ENCODE measurements at regions not wholly inside any gene's neighbourhood (a gene's known extent, or its start where the extent isn't known, plus 50 kb on each side); places are given as distances from the start of the nearest gene placed in this dataset.
"Not testable (repeated sequence)": the region's sequence is repeated elsewhere in the genome, so short reads cannot be mapped to it uniquely, and the experiment has no call there.

DNA sequence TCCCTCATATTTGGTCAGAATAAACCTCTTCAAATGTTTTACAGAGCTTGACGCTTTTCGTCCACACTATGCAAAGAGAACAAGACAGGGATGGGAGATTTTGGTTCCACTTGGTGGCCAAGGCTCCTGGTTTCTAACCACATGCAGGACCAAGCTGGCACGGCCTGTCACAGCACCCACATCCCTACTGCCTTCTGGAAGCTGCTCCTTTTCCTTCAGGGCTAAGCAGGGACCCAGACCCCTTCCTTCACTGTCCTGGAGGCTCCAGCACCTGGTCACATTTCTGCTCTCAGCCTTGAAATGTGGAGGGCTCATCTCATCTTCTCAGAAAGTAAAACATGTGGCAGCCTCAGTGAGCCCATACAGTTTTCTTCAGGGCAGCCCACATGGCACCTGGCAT, 50.4 kb upstream of the ARHGEF7 start:
- intact Hi-C loops (cut with DNase I), result loop anchor here (5.0 to 10.0 kb wide), 2 partner anchors 158 to 400 kb away; no protein-coding TSS in a partner anchor
- DNase-seq, result peak in 1 of 42 donors; percentile 22

- no peak for DNase-seq
- intact Hi-C loops (cut with DNase I), result loop anchor here (10.0 kb wide), 1 partner anchor 402 kb away; no protein-coding TSS in a partner anchor
Measured at GRCh38 chr13:111062966-111063365, 52.1 kb upstream of the ARHGEF7 start.

DNA sequence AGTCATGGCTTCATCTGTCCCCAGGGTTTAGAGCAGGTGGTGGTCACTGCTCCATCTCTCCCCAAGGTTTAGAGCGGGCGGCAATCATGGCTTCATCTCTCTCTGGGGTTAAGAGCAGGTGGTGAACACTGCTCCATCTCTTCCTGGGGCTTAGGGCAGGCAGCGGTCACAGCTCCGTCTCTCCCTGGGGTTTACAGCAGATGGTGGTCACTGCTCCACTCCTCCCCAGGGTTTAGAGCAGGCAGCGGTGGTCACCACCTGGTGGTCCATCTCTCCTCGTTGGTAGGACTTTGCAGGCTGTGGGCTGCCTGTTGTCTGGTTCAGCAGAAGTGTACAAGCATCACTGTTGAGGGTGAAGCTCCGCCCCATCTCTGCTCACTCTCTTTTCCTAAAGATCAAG, 52.8 kb upstream of the ARHGEF7 start:
- intact Hi-C loops (cut with DNase I), result loop anchor here (10.0 kb wide), 1 partner anchor 402 kb away; no protein-coding TSS in a partner anchor
- peak in 1 of 42 donors; percentile 25 for DNase-seq

DNA sequence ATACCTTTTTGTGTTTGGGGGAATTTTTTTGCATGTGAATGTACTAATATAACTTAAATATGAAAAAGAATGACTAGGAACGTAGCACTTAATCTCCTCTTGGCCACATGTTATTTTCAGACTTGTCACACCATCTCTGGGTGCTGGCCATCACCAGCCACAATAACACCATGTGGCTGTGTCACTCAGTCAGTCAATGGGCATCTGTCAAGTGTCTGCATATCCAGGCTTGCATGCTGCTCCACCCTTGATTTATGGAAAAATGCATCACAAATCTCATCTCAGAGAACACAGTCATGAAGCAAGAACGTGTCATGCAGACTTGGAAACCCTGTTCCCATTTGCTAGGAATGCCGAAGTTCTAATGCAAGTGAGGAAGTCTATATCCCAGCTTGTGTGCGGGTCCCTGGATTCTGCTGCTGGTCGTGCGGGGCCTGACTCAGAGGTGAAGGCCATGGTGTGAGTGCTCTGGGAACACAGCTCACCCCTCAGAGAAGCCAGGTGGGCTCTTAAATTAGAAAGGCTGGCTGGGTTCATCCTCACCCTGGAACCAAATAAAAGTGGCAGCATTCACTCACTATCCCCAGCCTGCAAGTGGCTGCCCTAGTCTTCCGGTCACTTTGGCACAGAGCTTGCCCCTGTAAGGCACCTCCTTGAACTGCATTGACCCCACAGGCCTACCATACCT, 53.6 kb upstream of the ARHGEF7 start:
- no peak for DNase-seq
- intact Hi-C loops (cut with DNase I), result loop anchor here (10.0 kb wide), 1 partner anchor 403 kb away; no protein-coding TSS in a partner anchor

DNA sequence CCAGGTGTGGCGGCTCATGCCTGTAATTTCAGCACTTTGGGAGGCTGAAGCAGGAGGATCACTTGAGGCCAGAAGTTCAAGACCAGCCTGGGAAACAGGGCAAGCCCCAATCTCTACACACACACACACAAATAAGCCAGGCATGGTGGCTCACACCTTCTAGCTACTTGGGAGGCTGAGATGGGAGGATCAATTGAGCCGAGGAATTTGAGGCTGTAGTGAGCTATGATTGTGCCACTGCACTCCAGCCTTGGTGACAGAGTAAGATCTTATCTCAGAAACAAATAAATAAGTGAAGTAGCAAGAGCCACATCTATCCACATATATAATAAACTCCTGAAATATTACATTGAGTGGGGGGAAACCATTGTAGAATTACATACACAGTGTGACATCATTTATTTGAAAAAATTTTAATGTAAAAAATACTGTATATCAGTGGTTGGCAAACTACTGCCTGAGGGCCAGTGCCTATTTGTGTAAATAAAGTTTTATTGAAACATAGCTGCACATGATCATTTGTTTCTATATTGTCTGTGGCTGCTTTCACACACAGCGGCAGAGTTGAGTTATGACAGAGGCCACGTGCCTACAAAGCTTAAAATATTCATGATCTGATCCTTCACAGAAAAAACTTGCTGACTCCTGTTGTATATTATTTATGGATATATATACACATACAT, 54.7 kb upstream of the ARHGEF7 start:
- intact Hi-C loops (cut with DNase I), result loop anchor here (10.0 kb wide), 1 partner anchor 404 kb away; no protein-coding TSS in a partner anchor
- DNase-seq, result peak in 1 of 42 donors; percentile 10

DNA sequence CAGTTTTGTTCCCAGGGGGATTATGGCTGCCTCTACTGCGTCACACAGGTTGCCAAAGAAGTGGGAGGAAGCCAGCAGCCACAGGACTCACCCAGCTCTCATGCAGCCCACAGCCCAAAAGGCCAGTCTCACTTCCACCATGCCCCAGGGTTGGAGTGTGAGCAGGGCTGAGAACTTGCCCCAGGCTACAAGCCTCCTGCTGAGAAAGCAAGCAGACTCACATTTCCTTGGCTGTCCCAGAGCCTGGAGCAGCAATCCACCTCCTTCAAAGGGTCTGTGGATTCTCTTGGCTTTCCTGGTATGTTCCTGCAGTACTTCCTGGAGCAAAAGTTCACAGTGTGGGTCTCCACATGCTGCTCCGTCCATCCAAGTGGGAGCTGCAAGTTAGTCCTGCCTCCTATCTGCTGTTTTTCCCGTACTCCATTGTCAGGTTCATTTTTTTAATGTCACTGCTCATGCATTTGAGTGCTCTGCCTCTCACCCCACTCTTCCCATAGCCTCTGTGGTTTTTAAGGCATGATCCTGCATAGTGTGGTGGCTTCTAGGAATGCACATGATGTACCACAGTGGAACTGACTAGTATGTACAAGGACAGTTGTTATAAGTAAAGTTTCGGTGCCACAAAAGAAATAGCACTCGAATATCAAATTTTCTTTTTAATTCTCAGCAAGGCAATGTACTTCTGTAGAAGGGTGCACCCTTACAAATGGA, 56.2 kb upstream of the ARHGEF7 start:
- intact Hi-C loops (cut with DNase I), result loop anchor here (10.0 kb wide), 1 partner anchor 134 kb away; no protein-coding TSS in a partner anchor
- peak in 1 of 42 donors; percentile 13 for DNase-seq

GRCh38 chr13:111058339-111058738, 56.8 kb upstream of the ARHGEF7 start:
- peak in 1 of 42 donors; percentile 24 for DNase-seq

GRCh38 chr13:111051726-111052232, 63.3 kb upstream of the ARHGEF7 start:
- not testable (repeated sequence) for DNase-seq
- intact Hi-C loops (cut with DNase I), result loop anchor here (10.0 kb wide), 1 partner anchor 127 kb away; no protein-coding TSS in a partner anchor

More at GRCh38 chr13:111058339-111058738, 56.8 kb upstream of the ARHGEF7 start:
- intact Hi-C loops (cut with DNase I), result loop anchor here (10.0 kb wide), 1 partner anchor 134 kb away; no protein-coding TSS in a partner anchor

DNA sequence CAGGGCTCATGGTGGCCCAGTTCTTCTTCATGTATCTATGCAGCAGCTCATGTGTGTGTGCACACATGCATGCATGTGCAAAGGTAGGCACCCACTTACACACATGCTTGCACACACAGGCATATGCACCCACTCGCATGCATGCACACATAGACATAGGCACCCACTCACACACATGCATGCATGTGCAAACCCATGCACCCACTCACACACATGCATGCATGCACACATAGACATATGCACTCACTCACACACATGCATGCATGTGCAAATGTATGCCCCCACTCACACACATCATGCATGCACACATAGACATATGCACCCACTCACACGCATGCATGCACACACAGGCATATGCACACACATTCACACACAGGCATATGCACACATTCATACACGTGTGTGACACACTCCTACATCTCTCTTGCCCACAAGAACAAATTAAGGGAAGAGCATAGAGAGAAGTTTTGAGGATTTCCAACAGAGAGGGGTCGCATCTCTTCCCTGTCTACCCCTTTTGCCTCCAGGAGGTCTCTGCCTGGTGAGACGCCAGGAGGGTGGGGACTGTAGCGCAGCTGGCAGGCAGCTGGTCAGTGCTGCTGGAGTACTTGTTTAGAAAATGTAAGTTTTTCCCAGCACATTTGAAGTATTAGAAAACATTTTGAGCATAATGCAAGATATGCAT, 63.9 kb upstream of the ARHGEF7 start:
- DNase-seq, result peak in 1 of 42 donors; percentile 8
- intact Hi-C loops (cut with DNase I), result loop anchor here (10.0 kb wide), 1 partner anchor 126 kb away; no protein-coding TSS in a partner anchor

- DNase-seq, result no peak
- intact Hi-C loops (cut with DNase I), result loop anchor here (10.0 kb wide), 1 partner anchor 126 kb away; no protein-coding TSS in a partner anchor
Measured at GRCh38 chr13:111050539-111050879, 64.6 kb upstream of the ARHGEF7 start.

- intact Hi-C loops (cut with DNase I), result loop anchor here (10.0 kb wide), 1 partner anchor 125 kb away; no protein-coding TSS in a partner anchor
- DNase-seq, result peak in 33 of 42 donors; percentile 25 to 79 (median 46)
Measured at GRCh38 chr13:111049791-111050538, 65.1 kb upstream of the ARHGEF7 start.

DNA sequence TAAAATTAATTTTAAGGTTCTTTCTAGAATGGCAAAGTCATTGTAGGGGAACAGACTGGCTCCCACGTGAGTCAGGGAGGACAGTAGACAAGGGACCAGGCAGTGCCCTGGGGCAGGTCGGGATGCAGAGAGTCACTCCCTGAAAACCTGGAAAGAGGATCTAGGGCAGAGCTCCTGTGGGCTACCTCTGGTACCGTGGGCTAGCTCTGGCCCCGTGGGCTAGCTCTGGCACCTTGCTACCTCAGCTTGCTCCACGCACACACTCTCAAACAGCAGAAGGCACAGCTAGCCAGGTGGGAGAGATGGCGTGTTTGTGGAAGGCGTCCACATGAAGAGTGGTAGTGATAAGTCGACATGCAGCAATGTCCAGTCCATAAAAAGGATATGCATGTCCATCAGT, 66.7 kb upstream of the ARHGEF7 start:
- intact Hi-C loops (cut with DNase I), result no loop called here
- peak in 1 of 42 donors; percentile 34 for DNase-seq

DNA sequence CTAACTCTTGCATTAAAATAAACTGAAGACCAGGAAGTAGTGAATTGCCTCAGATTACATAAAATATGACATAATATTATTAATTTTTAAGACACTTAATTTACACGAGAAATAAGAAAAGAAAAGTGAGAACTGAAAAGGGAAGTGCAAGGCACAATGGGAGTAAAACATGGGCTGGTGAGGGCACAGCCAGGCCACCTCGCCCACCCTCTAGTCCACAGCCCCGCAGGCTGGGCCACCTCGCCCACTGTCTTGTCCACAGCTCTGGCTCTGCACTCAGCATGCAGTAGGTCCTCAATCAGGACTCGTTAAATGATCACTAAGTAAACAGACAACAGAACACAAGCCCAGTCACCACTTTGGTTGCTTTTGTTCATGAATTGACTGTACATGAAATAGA, 67.8 kb upstream of the ARHGEF7 start:
- intact Hi-C loops (cut with DNase I), result no loop called here

GRCh38 chr13:111046590-111047141, 68.4 kb upstream of the ARHGEF7 start:
- DNase-seq, result peak in 3 of 42 donors; percentile 9 to 56 (median 10)

More for the DNA sequence above, 67.8 kb upstream of the ARHGEF7 start:
- peak in 1 of 42 donors; percentile 35 for DNase-seq

DNA sequence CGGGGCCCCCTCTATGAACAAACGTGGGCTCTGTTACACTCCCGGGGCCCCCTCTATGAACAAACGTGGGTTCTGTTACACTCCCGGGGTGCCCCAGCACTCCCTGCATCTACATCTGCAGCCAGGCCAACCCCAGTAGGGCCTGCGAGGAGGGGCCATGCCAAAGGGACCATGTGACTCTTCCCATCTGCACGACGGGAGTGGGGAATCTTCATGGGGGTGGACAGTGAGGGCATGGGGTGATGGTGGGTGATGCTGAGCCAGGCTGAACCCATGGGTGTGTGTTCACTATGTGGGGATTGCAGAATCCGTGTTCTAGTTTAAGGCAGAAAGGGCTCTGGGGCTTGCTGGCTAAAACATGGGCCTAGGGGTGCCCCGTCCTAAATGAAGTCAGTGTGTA, 69.9 kb upstream of the ARHGEF7 start:
- DNase-seq, result peak in 1 of 42 donors; percentile 30
- intact Hi-C loops (cut with DNase I), result no loop called here

More at GRCh38 chr13:111046590-111047141, 68.4 kb upstream of the ARHGEF7 start:
- intact Hi-C loops (cut with DNase I), result no loop called here

DNA sequence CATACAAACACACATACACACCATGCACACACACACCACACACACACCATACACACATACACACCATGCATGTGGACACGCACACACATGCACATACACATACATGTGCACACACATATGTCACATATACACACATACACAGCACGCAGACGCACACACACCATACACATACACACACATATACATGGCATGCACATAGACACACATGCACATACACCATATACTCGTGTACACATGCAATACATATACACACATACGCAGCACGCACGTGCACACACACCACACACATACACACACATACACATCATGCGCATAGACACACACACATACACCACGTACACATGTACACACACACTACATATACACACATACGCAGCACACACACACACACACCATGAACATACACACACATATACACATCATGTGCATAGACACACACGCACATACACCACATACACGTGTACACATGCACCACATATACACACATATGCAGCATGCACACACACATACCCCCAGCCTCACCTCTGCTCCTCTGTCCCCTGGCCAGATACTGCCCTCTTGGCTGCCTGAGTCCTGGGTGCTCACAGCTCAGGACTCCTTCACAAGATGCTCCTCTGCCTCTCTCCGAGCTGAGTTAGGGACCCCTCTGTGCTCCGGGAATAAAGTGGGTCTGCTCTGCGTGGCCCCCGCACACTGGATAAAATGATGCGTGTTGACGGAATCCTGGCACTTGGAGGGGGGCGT, 70.9 kb upstream of the ARHGEF7 start:
- peak in 1 of 42 donors; percentile 13 for DNase-seq

More for the DNA sequence above, 70.9 kb upstream of the ARHGEF7 start:
- intact Hi-C loops (cut with DNase I), result no loop called here
